T-helper 1 cell (primary cell): ENCODE measurements at regions not wholly inside any gene's neighbourhood (a gene's known extent, or its start where the extent isn't known, plus 50 kb on each side); places are given as distances from the start of the nearest gene placed in this dataset.
"Not testable (repeated sequence)": the region's sequence is repeated elsewhere in the genome, so short reads cannot be mapped to it uniquely, and the experiment has no call there.

Experiments used
- DNase-seq, 5 donors: peaks; one replicate each; pipeline ENCODE4 v3.0.0-alpha.2; 2012 to 2020

DNA sequence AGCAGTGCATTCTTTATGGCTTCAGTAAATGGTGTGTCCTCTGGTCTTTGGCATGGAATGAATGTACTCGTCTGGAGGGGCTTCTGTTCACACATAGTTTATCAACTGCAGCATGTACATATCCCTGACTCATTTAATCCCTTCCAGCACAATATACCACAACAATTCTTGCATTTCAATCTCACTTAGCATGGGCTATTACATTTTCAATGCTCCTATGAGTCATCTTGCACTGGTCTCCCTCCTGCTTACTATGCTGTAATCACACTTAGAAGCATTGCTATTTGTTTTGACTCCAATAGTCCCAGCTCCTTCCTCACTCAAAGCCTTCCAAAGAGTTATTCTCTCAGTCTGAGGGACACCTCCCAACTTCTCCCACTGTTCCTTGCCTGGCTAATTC is 180.9 kb upstream of the NUDT10 start:
- no peak for DNase-seq

DNA sequence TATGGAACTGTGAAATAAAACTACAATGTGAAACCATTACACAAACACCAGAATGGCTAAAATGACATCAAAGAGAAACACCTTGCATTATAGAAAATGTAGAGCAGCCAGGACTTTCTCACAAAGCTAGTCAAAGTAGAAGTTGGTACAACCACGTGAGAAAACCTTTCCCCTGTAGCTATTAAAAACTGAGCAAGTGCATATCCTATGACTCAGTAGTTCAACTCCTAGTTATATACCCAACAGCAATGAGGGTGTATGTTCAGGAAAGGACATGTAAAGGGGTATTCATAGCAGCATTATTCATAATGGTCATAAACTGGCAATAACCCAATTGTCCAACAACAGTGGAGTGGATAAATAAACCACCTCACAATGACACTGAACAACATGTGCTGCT is 177.5 kb upstream of the NUDT10 start:
- DNase-seq, result no peak

DNA sequence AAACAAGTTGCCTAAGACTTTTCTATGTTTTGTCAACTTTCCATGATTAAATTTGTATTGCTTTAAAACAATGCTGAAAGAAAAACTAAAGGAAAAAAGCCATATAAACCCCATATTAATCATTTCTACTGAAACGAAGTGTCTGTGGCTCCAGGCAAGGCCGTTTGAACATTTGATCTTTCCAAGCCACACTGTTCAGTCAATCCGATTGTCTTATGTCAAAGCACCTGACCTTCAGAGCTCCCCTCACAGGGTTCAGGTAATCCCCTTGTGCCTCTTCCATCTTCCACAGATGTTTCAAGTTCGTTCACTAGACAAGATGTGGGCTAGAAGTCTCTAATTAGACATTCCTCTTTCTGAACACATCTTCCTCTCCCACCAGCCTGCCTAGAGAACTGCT is 177.1 kb upstream of the NUDT10 start:
- no peak for DNase-seq

DNA sequence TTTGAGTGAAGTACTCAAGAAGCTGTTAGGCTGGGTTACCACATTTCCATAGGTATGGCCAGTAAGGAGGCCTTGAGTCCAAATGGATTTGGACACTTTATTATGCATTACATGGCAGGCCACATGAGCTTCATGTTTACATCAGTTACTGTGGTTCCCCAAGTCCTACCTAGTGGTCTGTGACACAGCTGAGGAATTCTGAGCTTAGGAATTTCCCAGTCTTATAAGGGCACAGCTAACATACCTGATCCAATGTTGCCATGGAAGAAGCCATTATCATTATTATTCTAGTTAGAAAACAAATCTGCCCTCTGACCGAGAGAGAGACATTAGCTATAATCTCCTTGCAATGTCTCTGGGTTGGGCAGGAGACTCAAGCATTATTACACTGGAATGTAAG is 174.4 kb upstream of the NUDT10 start:
- DNase-seq, result no peak

DNA sequence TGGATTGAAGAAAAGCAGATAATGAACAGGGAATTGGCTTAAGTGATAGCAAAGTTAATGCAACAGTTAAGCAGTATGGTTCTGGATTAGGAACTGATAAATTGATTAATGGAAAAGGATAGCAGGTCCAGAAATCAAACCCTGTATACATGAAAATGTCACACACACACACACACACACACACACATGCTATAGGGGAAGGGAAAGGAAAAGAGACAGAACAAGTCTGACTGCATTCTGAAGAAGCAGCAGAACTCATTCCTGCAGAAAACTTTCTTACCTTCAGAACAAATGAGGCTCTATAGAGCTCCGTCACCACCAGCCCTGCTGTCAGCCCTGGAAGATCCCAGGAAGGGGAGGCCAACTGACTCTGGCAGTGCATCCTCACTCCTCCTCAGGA is 173.2 kb upstream of the NUDT10 start:
- DNase-seq, result not testable (repeated sequence)

DNA sequence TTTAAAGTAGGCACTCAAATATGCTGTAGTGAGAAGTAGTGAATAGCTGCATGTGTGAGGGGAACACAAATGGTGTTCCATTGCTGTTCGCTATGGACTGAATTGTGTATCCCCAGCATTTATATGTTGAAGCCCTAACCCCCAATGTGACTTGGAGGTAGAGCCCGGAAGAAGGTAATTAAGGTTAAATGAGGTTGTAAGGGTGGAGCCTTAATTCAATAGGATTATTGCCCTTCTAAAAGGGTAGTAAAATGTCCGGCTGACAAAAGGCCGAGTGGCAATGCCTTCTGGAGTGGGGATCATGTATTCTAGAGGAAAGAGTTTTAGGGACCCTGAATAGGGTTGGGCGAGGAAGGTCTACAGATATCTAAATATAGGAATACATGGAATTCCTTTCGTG is 168.9 kb upstream of the NUDT10 start:
- no peak for DNase-seq

DNA sequence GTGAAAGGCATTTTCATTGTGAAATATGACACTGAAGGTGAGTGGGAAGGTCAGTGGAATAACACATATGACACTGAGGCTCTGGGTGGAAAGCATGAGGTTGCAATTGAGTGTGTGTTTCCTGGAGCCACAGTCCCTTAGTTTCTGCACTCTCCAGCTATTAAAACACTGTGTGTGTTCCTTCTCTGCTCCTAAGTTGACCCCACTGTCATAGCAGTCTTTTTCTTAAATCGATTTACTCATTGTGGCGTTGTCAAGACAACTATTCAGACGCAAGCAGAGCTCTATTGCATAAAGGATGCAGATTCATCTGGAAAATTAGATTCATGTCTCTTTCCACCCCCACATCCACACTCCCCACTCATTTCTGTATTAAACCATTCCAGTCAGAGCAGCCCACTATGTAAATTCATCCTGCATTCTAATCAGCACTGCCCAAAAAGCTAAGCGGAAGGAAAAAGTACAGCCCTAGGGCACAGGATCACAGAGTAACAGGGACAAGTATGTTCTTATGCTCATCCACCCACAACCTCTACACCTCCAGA is 154.2 kb upstream of the NUDT10 start:
- not testable (repeated sequence) for DNase-seq

DNA sequence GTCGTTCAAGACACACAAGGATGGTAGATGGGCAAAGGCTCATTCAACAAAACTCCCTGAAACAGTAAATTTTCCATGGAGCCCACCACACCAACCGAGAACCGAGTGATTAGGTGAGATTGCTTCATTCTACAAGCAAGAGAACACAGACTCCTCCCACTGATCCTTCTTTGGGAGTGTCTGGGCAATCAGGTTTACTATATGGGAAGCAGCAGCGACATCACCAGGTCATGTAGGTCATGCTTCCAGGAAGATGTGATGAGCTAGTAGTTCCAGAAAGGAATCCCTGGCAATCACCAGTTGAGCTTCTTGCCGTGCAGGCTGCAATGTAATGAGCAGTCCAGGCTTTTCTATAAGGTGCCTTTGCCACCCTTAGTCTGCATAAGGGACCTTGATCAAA is 152.8 kb upstream of the NUDT10 start:
- not testable (repeated sequence) for DNase-seq

DNA sequence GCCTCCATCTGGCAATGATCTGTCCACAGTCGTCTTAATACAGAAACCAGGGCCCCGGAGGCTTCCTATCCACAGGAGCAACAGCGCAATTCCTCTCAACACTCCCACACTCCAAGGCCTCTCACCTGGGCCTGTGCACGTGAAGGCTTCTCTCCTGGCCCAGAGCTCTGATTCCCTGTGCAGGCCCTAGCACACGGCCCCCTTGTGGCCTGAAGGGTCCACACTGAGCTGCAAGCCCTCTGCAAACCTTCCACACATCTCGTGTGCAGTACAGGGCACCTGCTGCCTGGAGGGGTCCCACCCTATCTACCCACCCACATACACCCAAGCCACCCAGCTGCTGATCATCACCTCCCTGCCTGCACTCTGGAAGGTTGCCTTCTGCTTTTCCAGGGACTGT is 150.1 kb upstream of the NUDT10 start:
- DNase-seq, result no peak

DNA sequence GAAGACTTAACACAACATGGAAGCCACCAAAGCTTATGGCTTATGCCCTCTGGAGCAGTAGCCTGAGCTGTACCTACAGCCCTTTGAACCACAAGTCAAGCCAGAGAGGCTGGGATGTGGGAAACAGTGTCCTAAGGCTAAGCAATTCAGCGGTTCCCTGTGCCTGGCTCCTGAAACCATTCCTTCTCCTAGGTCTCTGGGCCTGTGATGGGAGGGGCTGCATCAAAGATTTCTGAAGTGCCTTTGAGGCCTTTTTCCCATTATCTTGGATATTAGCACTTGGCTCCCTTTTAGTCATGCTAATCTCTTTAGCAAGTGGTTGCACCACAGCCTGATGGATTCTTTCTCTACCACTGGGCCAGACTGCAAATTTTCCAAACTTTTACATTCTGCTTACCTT is 140.5 kb upstream of the NUDT10 start:
- no peak for DNase-seq

DNA sequence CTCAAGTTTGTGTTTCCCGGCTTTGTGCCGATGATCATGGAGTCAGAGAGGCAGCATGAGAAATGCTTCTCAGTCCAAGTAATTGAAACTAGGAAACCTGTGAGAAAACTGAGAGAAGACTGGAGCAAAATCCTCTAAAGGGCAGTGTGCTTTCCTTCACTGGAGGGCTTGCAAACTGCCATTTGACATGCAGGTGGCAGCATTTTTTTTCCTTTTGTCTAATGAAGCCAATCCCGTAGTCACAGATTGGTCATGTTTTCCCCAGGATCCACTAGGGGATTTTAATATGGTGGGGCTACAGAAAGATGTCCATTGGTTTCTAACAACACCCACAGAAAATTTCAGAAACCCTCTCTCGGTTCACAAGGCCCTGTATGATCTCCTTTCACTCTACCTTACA is 117.4 kb upstream of the NUDT10 start:
- DNase-seq, result no peak

DNA sequence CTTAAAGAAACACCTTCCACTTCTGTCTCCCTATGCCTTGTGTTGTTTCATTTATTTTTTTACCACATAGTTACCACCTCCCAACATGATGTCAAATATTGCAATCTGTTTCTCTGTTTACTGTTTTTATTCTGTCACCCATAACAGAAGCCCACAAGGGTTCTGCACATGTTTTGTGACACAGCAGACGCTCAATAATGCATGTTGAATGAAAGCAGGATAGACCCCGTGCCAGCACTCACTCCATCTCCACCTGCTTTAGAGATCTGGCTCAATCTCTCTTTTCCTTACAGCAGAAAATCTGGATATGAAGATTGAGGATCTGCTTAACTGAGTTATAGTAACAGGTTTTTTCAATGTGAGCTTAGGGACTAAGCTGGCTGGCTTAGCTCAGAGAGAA is 116.8 kb upstream of the NUDT10 start:
- no peak for DNase-seq

DNA sequence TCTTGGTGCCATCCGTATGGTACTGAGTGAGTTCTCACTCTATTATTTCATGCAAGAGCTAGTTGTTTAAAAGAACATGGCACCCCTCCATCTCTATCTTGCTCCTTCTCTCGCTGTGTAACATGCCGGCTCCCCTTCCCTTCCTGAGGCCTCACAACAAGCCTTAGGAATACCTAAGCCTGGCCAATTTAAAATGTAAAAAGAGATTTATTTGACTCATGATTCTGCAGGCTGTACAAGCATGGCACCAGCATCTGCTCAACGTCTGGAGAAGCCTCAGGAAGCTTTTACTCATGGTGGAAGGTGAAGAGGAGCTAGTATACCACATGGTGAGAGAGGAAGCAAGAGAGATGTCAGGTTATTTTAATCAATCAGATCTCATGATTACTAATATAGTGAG is 90.4 kb upstream of the NUDT10 start:
- DNase-seq, result no peak

DNA sequence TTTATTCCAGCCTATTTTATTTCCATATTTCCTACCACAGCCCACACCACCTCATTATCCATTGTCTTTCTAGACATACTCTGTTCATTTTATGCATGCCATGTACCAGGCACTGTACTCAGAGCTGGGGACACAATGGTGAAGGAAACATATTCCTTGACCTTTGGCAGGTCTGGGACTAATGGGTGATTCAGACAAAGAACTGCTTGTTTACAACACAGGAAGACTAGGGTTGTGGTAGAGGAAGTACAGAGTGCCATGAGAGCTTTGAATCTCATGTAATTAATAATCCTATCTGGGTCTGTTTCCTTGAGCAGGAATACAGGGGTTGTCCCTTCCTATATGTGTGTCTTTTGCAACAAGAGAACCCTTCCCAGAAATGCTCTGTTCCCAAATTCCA is 75.1 kb upstream of the NUDT10 start:
- no peak for DNase-seq

DNA sequence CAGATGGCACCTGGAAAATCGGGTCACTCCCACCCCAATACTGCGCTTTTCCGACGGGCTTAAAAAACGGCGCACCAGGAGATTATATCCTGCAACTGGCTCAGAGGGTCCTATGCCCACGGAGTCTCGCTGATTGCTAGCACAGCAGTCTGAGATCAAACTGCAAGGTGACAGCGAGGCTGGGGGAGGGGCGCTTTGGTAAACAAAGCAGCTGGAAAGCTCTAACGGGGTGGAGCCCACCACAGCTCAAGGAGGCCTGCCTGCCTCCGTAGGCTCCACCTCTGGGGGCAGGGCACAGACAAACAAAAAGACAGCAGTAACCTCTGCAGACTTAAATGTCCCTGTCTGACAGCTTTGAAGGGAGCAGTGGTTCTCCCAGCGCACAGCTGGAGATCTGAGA is 70.4 kb upstream of the NUDT10 start:
- not testable (repeated sequence) for DNase-seq

DNA sequence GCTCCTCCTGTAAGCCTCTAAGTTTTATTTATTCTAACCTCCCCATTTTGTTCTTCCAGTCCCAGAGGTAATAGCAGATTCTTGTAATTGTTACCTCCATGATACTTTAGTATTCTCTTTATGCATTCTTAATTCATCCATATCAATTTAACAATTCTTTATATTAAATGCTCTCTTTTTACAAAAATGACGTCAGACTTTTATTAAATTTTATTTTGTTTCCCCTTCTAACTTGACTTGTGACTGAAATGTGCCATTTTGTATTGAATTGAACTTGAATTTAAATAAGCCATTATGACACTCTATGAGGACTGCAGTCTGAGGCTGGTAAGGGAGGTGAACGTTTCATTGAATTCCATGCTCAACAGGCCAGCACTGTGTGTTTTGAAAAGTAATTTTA is 60.0 kb upstream of the NUDT10 start:
- DNase-seq, result no peak

DNA sequence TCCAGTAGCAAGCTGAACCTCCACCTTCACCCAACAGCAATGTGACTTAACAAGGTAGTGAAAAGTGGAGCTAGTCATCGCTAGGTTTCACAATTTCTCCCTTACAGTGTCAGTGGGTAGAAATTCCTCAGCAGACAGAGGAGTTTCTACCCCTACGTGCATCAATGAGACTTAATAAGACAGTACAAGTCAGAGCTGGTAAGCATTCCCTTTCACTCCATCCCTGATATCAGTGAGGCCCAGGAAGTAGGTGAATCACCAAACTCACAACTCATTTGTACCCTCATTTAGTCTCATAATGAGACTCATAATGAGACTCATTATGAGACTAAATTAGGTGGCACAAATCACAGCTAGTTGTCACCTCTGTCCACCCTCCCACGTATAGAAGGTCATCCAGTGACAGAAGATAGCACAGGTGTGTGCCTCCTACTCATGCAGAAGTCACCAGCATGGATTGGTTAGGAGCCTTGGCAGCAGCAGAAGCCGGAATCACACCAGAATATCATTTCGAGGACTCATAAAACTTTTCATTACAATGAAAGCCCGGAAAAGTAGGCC is 50.8 kb upstream of the NUDT10 start:
- no peak for DNase-seq
